ENCODE measurements at regions not wholly inside any gene's neighbourhood (a gene's known extent, or its start where the extent isn't known, plus 50 kb on each side); places are given as distances from the start of the nearest gene placed in this dataset.
A peak's percentile ranks its signal among the peaks of the same experiment; 100 is the strongest.
"Not testable (repeated sequence)": the region's sequence is repeated elsewhere in the genome, so short reads cannot be mapped to it uniquely, and the experiment has no call there.

DNA sequence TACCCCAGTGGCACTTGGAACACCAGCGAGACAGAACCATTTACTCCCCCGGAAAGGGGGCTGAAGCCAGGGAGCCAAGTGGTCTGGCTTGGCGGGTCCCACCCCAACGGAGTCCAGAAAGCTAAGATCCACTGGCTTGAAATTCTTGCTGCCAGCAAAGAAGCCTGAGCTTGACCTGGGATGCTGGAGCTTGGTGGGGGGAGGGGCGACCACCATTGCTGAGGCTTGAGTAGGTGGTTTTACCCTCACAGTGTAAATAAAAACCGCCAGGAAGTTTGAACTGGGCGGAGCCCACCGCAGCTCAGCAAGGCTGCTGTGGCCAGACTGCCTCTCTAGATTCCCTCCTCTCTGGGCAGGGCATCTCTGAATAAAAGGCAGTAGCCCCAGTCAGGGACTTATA, 62.8 kb downstream of the RPS24 start:
- not testable (repeated sequence) for DNase-seq (ENCODE audit: low spot score)

GRCh38 chr10:78102593-78102992, 68.9 kb downstream of the RPS24 start:
- DNase-seq (ENCODE audit: low spot score) = not testable (repeated sequence)

- DNase-seq (ENCODE audit: low spot score) = no peak
Measured at GRCh38 chr10:78109210-78109609, 75.5 kb downstream of the RPS24 start.

- no peak for DNase-seq (ENCODE audit: low spot score)
Measured at GRCh38 chr10:78115135-78115853, 81.6 kb downstream of the RPS24 start.

DNA sequence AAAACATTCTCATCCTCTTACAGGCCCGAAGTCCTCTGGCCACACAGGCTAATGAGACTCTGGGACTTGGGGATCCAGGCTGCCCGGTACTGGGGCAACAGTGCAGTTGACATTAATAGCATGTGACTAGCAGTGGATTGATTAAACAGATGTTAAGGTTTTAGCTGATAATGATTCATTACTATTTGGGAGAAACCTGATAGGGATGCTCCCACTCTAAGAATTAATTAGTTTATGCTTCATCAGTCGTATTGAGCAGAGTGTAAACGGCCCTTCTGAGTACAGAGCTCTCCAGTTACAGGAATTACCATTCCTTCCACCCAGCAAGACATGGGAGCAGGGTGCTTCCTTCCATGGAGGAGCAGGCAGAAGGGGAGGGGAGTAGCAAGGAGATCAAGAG, 82.7 kb downstream of the RPS24 start:
- no peak for DNase-seq (ENCODE audit: low spot score)

- DNase-seq (ENCODE audit: low spot score) = no peak
Measured at GRCh38 chr10:78118591-78118990, 84.9 kb downstream of the RPS24 start.

DNA sequence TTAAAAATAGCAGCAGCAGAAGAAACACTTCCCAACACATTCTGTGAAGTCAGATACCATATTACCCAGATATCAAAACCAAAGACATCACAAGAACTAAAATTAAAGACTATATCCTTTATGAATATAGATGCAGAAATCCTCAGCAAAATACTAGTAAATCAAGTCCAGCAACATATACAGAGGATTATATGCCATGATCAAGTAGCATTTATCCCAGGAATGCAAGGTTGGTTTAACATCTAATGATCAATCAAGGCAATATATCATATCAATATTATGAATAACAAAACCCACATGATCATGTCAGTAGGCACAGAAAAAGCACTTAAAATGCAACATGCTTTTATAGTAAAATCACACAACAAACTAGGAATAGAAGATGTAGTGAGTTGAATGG, 88.1 kb downstream of the RPS24 start:
- no peak for DNase-seq (ENCODE audit: low spot score)

- DNase-seq (ENCODE audit: low spot score) = no peak
Measured at GRCh38 chr10:78124167-78124566, 90.5 kb downstream of the RPS24 start.

DNA sequence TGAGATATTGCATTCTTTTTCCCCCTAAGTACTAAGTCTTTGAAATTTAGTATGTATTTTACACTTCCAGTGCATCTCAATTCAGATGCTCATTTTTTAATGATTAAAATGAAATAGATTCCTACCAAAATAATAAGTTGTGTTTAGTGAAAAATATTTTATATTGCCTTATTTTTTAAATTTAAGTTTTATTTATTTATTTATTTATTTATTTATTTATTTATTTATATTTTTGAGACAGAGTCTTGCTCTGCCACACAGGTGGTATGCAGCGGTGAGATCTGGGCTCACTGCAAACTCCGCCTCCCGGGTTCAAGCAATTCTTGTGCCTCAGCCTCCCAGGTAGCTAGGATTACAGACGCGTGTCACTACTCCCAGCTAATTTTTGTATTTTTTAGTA, 95.5 kb downstream of the RPS24 start:
- DNase-seq (ENCODE audit: low spot score) = no peak

DNA sequence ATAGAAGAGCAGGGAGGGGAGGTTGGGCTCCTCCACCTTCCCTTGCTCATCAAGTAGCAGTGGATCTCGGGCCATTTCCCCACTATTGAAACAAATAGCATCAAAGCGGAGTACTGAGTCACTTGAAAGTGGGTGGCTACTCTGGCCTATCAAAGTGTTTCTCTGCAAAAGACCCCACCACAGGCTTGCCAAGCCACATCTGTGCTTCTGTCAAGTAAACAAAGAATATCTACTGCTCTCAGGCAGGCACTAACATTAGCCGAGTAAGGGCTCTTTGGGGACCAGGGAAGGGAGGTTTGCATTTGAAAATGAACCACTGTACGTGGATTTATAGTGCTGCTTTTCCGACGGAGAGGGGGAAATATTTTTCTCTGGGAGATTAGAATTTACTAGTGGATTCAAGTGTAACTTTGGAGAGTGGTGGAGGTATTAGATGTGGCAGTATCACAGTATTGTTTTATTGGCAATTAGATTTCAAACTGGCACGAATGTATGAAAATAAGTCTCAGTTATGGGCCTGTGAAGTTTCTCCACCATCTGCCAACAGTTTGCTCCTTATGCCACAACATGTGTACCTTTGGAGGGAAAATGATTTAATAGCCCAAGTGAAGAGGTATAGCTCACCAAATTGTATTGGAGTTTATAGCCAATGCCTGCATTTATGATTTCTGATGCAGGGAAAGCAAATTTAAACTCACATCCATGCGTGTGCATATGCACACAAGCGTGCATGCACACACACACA, 97.5 kb downstream of the RPS24 start:
- DNase-seq (ENCODE audit: low spot score) = no peak

DNA sequence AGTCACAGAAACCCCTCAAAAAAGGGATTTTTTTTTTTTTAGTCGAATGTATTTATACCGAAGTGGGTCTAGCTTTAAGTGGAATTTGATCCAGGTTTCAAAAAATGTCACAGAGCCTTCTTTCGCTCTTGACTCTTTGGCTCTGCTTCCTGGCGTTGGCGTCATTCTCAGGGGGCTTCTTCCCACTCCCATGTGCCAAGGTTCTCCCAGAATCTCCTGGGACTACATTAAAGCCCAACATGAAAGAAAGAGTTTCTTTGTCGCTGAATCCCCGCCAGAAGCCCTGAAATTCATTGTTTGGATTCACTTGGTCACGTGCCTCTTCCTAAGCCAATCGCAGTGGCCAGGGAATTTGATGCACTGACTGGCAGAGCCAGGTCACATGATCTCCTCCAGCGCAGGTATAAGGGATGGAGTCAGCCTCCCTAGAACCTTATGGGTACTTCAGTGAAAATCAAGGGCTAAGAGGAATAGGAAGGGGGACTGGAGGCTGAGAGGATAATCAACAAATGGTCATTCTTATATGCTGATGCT, 101.2 kb downstream of the RPS24 start:
- DNase-seq (ENCODE audit: low spot score) = no peak

DNA sequence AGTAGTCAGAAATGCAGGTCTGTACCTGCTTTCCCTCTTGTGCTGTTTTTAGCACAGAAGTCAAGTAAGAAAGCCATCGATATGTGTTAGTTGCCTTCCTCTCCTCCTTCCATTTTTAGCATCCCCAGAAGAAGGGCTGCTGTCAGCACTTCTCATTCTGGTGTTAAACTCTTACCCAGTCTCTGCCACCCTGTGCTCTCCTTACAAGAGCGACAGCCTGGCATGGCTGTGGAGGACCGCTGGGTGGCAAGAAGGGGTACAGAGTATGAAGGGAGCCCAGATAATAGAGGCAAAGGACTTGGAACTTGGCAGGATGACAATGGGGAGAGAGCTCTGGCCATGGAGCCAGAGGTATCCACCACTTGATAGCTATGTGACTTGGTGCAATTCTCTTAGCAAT, 103.5 kb downstream of the RPS24 start:
- no peak for DNase-seq (ENCODE audit: low spot score)

DNA sequence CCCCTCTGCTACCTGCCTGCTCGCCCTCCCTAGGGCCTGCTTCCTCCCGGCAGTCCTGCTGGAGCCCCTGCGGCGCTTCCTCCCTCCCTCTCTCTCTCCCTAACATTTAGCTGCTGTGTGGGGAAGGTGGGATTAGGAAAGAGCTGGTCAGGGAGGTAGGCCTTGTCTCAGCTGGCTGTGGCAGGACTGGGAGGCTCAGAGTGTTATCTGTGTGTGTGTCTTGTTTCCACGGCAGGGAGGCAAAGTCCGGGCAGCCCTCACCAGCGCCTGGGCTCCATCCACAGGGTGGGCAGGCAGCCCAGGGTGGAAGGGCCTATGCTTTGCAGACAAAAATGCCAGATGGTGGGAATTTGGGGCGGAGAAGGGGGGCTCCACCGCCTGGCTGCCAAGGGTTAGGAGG, 105.7 kb downstream of the RPS24 start:
- DNase-seq (ENCODE audit: low spot score) = peak; percentile 9

- no peak for DNase-seq (ENCODE audit: low spot score)
Measured at GRCh38 chr10:78140066-78140630, 106.5 kb downstream of the RPS24 start.

DNA sequence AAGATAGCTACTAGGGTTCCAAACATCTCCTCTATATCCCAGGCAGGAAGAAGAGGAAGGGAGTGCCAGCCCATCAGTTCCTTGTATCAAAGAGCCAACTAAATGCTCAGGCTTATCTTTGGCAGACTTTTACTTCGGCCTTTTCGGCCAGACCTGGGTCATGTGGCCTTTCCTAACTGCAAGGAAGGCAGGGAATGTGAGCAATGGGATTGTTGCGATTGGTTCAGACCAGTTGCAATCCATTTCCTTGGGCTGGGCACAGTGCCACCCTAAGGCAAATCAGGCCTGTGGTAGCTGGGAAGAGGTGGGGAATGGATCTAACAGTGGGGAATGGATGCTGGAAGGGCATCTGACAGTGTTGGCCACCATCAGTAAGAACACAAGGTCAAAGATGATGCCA, 109.9 kb downstream of the RPS24 start:
- DNase-seq (ENCODE audit: low spot score) = no peak

- DNase-seq (ENCODE audit: low spot score) = no peak
Measured at GRCh38 chr10:78146200-78146599, 112.5 kb downstream of the RPS24 start.

- no peak for DNase-seq (ENCODE audit: low spot score)
Measured at GRCh38 chr10:78147202-78147601, 113.5 kb downstream of the RPS24 start.

DNA sequence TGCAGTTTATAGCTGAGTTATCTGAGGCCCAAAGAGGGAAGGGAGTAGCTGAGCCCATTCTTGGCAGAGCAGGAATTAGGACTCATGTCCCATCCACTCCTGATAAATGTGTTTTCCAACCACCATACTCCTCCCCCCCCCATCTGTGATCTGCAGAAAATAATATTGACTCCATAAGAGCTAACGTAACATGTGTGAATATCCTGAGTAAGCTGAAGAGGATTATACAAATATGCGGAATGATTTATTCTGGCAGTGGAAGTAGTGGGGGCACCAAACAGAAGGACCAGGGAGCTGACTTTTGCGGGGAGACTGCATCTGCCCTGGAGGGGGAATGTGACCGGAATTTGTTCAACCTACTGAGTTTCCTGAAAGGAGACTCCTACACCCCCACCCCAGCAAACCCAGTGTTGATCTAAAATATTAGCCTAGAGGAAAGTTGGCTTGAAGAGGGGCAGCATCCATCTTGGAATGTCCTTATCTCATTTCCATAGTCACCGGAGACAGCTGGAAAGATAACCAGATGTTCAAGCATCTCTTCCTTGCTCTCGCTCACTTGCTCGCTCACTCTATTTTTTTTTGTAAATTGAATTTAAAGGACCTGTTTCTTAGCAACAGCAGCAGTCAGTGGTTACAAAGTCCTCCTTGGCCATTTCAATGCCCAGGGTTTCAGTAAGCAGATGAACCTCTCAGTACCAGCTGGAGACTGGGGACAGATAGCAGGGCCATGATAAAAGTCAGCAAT, 114.7 kb downstream of the RPS24 start:
- no peak for DNase-seq (ENCODE audit: low spot score)

GRCh38 chr10:78148961-78149612, 115.4 kb downstream of the RPS24 start:
- no peak for DNase-seq (ENCODE audit: low spot score)

DNA sequence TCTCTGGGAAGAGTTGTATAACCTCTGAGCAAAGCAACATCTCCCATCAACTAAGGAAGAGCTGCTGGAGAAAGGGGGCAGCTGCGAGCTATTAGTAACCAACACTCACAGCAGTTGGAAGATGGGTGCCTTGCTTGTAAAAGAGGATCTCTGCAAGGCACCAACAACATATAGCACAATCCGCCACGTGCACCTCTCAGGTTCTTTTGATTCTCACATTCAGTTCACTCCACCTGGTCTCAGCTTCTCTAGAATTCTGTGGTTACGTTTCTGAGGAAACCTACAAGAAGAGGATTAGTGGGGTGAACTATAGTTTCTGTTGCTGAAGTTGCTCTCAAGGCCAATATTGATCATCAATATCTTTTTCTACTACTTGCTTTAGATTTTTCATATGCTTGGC, 117.1 kb downstream of the RPS24 start:
- DNase-seq (ENCODE audit: low spot score) = no peak

- DNase-seq (ENCODE audit: low spot score) = no peak
Measured at GRCh38 chr10:78155722-78156121, 122.1 kb downstream of the RPS24 start.

GRCh38 chr10:78160591-78160990, 126.9 kb downstream of the RPS24 start:
- DNase-seq (ENCODE audit: low spot score) = no peak

Data from putamen (tissue), 1 donor.